Retinal pigment epithelial cell (primary cell): ENCODE measurements at regions not wholly inside any gene's neighbourhood (a gene's known extent, or its start where the extent isn't known, plus 50 kb on each side); places are given as distances from the start of the nearest gene placed in this dataset.
"Not testable (repeated sequence)": the region's sequence is repeated elsewhere in the genome, so short reads cannot be mapped to it uniquely, and the experiment has no call there.

Experiments
- DNase-seq: peaks from one replicate; pipeline ENCODE4 v3.0.0-alpha.2; 2010; ENCODE audit warnings: low read depth
- H3K4me3 ChIP-seq: 2 replicates; pipeline ENCODE4 v1.5.1; 2011; ENCODE audit warnings: mild to moderate bottlenecking, low read length, control low read depth, moderate library complexity
- TF ChIP-seq, protein P1 (sequence below): conservative IDR thresholded peaks from 2 replicates; pipeline ENCODE4 v1.5.1; 2011; ENCODE audit warnings: low read depth, low read length, control low read depth, inconsistent platforms

DNA sequence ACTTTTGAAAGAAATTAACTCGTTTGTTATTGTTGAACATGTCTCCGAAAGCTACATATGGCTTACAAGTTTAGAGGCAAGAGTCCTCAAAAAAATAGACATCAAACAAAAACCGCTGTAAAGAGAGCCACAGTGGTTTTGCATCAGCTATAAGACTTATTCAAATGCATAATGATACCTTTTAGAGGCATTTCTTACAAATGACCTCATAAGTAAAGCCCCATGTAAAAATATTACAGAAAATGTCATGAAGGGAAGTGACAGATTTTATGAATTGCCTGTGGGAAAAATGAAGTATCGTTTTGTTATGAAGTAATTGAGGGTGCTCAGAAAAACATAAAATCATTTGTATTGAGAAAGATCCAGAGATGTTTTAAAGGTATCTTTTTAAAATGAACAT is 598.0 kb downstream of the NXPH1 start:
- no peak for DNase-seq
- no peak overlapping the region for H3K4me3 ChIP-seq
- TF ChIP-seq, protein P1, sequence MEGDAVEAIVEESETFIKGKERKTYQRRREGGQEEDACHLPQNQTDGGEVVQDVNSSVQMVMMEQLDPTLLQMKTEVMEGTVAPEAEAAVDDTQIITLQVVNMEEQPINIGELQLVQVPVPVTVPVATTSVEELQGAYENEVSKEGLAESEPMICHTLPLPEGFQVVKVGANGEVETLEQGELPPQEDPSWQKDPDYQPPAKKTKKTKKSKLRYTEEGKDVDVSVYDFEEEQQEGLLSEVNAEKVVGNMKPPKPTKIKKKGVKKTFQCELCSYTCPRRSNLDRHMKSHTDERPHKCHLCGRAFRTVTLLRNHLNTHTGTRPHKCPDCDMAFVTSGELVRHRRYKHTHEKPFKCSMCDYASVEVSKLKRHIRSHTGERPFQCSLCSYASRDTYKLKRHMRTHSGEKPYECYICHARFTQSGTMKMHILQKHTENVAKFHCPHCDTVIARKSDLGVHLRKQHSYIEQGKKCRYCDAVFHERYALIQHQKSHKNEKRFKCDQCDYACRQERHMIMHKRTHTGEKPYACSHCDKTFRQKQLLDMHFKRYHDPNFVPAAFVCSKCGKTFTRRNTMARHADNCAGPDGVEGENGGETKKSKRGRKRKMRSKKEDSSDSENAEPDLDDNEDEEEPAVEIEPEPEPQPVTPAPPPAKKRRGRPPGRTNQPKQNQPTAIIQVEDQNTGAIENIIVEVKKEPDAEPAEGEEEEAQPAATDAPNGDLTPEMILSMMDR, result no peak

DNA sequence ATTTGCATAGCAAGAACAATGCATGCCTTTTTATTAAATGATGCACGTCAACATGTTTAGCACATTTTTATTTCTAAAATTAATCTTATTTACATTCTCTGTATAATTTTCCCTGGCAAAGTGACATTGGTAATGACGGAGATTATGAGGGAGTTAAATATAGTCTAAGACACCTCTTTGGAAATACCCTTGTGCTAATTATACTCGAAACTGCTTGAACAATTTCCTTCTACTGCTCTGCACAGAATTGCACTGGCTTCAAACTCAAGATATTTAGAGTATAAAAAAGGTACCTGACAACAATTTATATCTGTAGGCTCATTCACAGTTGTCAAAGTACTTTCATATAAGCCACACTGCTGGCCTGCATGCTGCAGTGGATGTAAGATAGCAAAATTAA is 602.7 kb downstream of the NXPH1 start:
- DNase-seq, result no peak
- TF ChIP-seq, protein P1, result no peak
- H3K4me3 ChIP-seq, result no peak overlapping the region

DNA sequence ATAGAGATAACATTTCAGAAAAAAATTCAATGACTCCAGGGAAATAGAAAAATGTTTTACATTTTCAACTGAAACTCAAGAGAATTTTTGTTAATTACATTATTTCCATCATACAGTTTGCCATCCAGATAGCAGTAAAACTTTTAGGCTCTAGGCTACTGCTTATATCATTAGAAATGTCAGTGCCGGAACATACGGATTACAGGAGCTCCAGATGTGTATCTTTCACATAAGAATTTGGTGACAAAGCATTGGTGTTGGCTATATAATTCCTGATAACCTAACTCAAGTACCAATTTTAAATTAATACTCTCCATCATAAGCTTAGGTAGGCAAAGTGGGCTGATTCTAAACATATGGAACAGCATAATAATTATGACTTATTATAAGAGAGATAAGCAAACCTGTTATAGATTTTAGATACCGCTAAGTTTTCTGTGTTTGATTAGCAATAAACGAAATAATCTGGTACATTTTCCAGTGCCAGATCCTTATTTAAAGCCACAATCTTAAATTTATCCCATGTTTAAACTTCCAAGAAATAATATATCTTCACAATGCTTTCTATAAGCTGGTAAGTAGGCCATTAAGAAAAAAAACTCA is 637.9 kb downstream of the NXPH1 start:
- TF ChIP-seq, protein P1, result no peak
- DNase-seq, result no peak
- no peak overlapping the region for H3K4me3 ChIP-seq

DNA sequence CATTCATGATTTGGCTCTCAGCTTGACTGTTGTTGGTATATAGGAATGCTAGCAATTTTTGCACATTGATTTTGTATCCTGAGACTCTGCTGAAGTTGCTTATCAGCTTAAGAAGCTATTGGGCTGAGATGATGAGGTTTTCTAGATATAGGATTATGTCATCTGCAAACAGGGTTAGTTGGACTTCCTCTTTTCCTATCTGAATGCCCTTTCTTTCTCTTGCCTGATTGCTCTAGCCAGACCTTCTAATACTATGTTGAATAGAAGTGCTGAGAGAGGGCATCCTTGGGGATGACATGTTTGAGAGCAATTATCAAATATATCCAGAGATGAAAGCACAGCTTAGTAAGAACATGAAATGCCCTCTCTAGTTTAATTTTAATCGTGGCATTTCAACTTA is 642.4 kb downstream of the NXPH1 start:
- not testable (repeated sequence) for DNase-seq, H3K4me3 ChIP-seq

DNA sequence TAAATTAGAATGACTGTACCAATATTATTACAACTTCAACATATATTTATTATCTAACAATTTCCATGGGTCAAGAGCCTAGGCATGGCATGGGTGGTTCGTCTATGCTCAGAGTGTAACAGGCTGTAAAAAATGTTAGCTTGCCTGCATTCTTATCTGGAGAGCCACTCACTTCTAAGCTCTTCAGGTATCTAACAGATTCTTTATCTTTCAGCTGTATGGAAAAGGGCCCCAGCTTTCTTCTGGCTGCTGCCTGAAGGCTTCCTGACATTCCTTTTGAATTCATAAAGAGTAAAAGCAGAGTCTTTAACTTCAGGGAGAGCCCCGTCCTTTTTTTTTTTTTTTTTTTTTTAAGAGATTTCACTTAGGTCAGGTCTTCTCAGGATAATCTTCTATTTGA is 648.8 kb downstream of the NXPH1 start:
- TF ChIP-seq, protein P1, result no peak
- no peak overlapping the region for H3K4me3 ChIP-seq

DNA sequence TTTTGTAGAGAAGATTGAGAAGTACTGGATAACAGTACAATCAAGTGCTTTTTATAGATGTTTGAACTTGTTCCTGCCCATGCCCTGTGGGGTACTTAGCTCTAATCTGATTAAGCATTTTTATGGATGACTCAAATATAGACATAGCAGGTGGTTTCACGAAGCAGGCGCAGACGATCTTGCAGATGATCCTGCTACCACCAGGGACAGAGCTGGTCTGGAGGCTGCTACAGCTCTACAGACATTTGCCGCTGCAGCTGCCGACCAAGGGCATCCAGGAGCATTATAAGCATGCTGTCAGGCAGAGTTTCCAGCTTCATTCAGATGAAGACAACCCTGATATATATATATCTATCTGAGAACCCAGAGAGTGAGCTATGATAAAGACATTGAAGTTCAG is 650.4 kb downstream of the NXPH1 start:
- peak; percentile 7 for DNase-seq
- H3K4me3 ChIP-seq, result no peak overlapping the region
- TF ChIP-seq, protein P1, result peak; percentile 10

More for the DNA sequence above, 648.8 kb downstream of the NXPH1 start:
- DNase-seq, result no peak

DNA sequence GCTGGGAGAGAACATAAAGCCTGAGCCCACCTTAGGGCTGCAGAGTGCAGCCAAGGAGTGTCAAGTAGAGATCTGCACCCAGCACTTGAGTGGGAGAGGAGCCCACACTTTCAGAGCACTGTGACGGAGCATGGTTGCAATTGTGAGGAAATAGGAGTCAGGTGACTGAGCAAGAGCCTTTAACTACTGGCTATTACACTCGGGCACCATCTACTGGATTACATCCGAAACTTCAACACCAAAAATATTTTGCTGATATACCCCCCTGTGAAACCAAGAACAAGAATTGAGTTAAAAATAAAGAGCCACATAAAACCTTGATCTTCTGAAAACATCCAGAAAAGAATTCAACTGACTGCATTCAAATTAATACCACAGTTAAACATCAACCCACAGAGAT is 657.9 kb downstream of the NXPH1 start:
- TF ChIP-seq, protein P1, result no peak
- DNase-seq, result no peak
- H3K4me3 ChIP-seq, result no peak overlapping the region
